GM23338 (cell line): ENCODE measurements at regions not wholly inside any gene's neighbourhood (a gene's known extent, or its start where the extent isn't known, plus 50 kb on each side); places are given as distances from the start of the nearest gene placed in this dataset.

Experiments used
- CREB1 ChIP-seq: fragments of 250-450 bp; sonication (Bioruptor Pico); IDR thresholded peaks from 2 replicates; pipeline ENCODE4 v1.5.0; 2020; ENCODE audit warnings: low read depth, mild to moderate bottlenecking, moderate library complexity
- EZH2 ChIP-seq: fragments of 200-600 bp; sonication (generic); IDR thresholded peaks from one replicate; pipeline ENCODE4 v1.8.0; 2017; ENCODE audit warnings: antibody characterized with exemption, mild to moderate bottlenecking, low read depth; ENCODE audit not compliant: unreplicated experiment
- EZH2phosphoT487 ChIP-seq: fragments of 200-600 bp; sonication (generic); IDR thresholded peaks from one replicate; pipeline ENCODE4 v1.8.1; 2018; ENCODE audit warnings: antibody characterized with exemption; ENCODE audit not compliant: unreplicated experiment
- POLR2AphosphoS5 ChIP-seq: IDR thresholded peaks from 2 replicates; pipeline ENCODE4 v1.6.1; 2016; ENCODE audit warnings: antibody characterized with exemption, low read depth
- TF ChIP-seq, protein P1 (sequence below), 2 experiments: fragments of 200-600 bp in 1 of 2; sonication (generic) in 1 of 2; conservative IDR thresholded peaks; 2 replicates each; pipeline versions ENCODE4 v1.5.1 to v1.6.1; 2016 to 2017; ENCODE audit warnings: antibody characterized with exemption in 2 of 2, low read depth in 2 of 2, mild to moderate bottlenecking in 2 of 2, moderate library complexity in 1 of 2
- TF ChIP-seq, protein P2 (sequence below): IDR thresholded peaks from one replicate; pipeline ENCODE4 v1.6.1; 2018; ENCODE audit warnings: antibody characterized with exemption; ENCODE audit not compliant: unreplicated experiment

DNA sequence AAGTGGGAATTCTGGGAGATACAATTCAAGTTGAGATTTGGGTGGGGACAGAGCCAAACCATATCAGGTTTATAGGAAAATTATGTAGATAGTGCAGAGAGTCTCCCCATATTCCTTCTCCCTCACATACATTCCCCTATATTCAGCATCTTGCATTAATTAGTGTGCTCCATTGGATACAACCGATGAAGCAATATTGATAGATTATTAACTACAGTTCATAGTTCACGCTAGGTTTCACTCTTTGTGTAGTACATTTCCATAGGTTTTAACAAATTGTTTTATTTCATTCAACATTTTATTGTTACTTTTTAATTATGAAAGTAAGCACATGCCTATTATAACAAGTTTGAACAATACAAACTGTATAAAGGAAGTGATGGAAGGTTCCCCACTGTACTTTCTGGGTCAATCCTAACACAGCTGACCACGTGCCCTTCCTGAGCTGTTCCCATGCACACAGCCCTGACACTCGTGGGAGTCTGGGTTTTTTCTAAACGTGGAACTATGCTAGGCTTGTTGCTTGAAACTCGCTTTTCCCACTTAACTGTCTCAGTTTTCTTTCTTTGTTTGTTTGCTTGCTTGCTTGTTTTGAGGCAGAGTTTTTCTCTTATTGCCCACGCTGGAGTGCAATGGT, 116.8 kb upstream of the TMPRSS2 start:
- TF ChIP-seq, protein P1, sequence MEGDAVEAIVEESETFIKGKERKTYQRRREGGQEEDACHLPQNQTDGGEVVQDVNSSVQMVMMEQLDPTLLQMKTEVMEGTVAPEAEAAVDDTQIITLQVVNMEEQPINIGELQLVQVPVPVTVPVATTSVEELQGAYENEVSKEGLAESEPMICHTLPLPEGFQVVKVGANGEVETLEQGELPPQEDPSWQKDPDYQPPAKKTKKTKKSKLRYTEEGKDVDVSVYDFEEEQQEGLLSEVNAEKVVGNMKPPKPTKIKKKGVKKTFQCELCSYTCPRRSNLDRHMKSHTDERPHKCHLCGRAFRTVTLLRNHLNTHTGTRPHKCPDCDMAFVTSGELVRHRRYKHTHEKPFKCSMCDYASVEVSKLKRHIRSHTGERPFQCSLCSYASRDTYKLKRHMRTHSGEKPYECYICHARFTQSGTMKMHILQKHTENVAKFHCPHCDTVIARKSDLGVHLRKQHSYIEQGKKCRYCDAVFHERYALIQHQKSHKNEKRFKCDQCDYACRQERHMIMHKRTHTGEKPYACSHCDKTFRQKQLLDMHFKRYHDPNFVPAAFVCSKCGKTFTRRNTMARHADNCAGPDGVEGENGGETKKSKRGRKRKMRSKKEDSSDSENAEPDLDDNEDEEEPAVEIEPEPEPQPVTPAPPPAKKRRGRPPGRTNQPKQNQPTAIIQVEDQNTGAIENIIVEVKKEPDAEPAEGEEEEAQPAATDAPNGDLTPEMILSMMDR (conservative IDR thresholded peaks at IDR 0.05; ENCODE audit: low read depth in 2 of 2), result no peak
- TF ChIP-seq EZH2 (no peak), POLR2AphosphoS5 (no peak), EZH2phosphoT487 (no peak), CREB1 (CRISPR knock-in tag) (no peak)
- TF ChIP-seq, protein P2, sequence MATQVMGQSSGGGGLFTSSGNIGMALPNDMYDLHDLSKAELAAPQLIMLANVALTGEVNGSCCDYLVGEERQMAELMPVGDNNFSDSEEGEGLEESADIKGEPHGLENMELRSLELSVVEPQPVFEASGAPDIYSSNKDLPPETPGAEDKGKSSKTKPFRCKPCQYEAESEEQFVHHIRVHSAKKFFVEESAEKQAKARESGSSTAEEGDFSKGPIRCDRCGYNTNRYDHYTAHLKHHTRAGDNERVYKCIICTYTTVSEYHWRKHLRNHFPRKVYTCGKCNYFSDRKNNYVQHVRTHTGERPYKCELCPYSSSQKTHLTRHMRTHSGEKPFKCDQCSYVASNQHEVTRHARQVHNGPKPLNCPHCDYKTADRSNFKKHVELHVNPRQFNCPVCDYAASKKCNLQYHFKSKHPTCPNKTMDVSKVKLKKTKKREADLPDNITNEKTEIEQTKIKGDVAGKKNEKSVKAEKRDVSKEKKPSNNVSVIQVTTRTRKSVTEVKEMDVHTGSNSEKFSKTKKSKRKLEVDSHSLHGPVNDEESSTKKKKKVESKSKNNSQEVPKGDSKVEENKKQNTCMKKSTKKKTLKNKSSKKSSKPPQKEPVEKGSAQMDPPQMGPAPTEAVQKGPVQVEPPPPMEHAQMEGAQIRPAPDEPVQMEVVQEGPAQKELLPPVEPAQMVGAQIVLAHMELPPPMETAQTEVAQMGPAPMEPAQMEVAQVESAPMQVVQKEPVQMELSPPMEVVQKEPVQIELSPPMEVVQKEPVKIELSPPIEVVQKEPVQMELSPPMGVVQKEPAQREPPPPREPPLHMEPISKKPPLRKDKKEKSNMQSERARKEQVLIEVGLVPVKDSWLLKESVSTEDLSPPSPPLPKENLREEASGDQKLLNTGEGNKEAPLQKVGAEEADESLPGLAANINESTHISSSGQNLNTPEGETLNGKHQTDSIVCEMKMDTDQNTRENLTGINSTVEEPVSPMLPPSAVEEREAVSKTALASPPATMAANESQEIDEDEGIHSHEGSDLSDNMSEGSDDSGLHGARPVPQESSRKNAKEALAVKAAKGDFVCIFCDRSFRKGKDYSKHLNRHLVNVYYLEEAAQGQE, result no peak
